Stimulated activated CD4-positive, alpha-beta T cell treated with anti-CD3 and anti-CD28 coated beads, Interleukin-15, amount 100 ng/mL, for 24 hours (primary cell): ENCODE measurements at regions not wholly inside any gene's neighbourhood (a gene's known extent, or its start where the extent isn't known, plus 50 kb on each side); places are given as distances from the start of the nearest gene placed in this dataset.
"Not testable (repeated sequence)": the region's sequence is repeated elsewhere in the genome, so short reads cannot be mapped to it uniquely, and the experiment has no call there.

Experiments
- DNase-seq: peaks from one replicate; pipeline ENCODE4 v3.0.0-alpha.2; 2020

- DNase-seq, result no peak
Measured at GRCh38 chr12:127014079-127014478, 1252.9 kb upstream of the TMEM132C start.

GRCh38 chr12:127024791-127025190 is 1242.2 kb upstream of the TMEM132C start:
- no peak for DNase-seq

- no peak for DNase-seq
Measured at GRCh38 chr12:127025545-127025944, 1241.4 kb upstream of the TMEM132C start.

GRCh38 chr12:127035011-127035879 is 1231.7 kb upstream of the TMEM132C start:
- no peak for DNase-seq

- no peak for DNase-seq
Measured at GRCh38 chr12:127038152-127038551, 1228.8 kb upstream of the TMEM132C start.

GRCh38 chr12:127038761-127039160 is 1228.2 kb upstream of the TMEM132C start:
- DNase-seq, result no peak

GRCh38 chr12:127041985-127042625 is 1224.9 kb upstream of the TMEM132C start:
- DNase-seq, result no peak

GRCh38 chr12:127043731-127044130 is 1223.2 kb upstream of the TMEM132C start:
- DNase-seq, result no peak

- no peak for DNase-seq
Measured at GRCh38 chr12:127044836-127045235, 1222.1 kb upstream of the TMEM132C start.

- no peak for DNase-seq
Measured at GRCh38 chr12:127046467-127046866, 1220.5 kb upstream of the TMEM132C start.

- DNase-seq, result no peak
Measured at GRCh38 chr12:127048057-127048456, 1218.9 kb upstream of the TMEM132C start.

GRCh38 chr12:127048525-127048924 is 1218.4 kb upstream of the TMEM132C start:
- not testable (repeated sequence) for DNase-seq

GRCh38 chr12:127051139-127051538 is 1215.8 kb upstream of the TMEM132C start:
- no peak for DNase-seq

GRCh38 chr12:127052511-127053232 is 1214.3 kb upstream of the TMEM132C start:
- DNase-seq, result no peak

- DNase-seq, result no peak
Measured at GRCh38 chr12:127054531-127054930, 1212.4 kb upstream of the TMEM132C start.

GRCh38 chr12:127060310-127060847 is 1206.6 kb upstream of the TMEM132C start:
- no peak for DNase-seq

- no peak for DNase-seq
Measured at GRCh38 chr12:127060933-127061332, 1206.0 kb upstream of the TMEM132C start.

- no peak for DNase-seq
Measured at GRCh38 chr12:127063339-127064072, 1203.5 kb upstream of the TMEM132C start.

GRCh38 chr12:127064207-127064606 is 1202.8 kb upstream of the TMEM132C start:
- no peak for DNase-seq

- no peak for DNase-seq
Measured at GRCh38 chr12:127065595-127065994, 1201.4 kb upstream of the TMEM132C start.

GRCh38 chr12:127070515-127071157 is 1196.3 kb upstream of the TMEM132C start:
- DNase-seq, result no peak

- DNase-seq, result no peak
Measured at GRCh38 chr12:127074161-127074560, 1192.8 kb upstream of the TMEM132C start.
